GM21723 (cell line): ENCODE measurements at regions not wholly inside any gene's neighbourhood (a gene's known extent, or its start where the extent isn't known, plus 50 kb on each side); places are given as distances from the start of the nearest gene placed in this dataset.

Experiments
- ATAC-seq: cut with Tn5 transposase; IDR thresholded peaks from one replicate; pipeline ENCODE4 v1.9.1; 2021; ENCODE audit warnings: mild to moderate bottlenecking, moderate library complexity; ENCODE audit not compliant: unreplicated experiment

DNA sequence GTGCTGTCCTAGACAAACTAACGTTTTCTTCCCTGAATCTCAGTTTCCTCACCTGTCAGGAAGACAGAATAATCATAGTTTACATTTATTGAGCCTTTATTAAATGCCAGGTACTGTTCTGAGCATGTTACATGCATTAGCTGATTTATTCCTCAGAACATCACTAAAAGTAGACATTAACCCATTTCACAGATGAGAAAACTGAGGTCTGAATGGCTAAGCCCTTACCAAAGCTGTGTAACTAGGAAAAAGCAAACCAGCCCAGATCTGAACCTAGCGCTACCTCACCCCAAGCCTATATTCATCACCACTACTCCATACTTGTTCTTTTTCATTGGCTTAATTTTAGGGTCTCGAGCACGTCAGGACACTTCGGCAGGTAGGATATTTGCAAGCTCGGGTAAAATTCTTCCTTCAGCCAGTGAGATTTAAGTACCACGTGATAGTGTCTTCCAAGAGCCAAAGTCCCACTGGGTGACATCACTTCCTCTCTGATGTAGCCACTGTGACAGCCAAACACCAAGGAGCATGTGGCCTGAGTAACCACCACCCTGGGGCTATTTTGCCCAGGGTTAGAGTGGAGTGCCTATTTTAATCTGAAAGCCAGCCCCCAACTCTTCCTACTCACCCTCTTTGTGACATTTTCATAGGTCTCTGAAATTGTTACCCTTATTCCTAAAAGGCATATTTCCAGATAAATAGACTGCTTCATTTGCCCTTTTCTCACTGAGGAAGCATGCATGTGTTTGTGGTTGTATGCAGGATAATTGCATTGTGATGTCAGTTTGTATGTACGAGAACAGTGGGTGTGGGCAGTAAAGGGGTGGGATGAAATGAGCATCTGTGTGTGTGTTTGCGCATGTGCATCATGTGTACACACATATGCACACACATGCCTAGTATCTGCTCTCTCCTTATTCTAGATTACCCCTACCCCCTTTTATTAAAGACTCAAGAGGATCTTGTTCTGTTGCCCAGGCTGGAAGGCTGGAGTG lies 62.2 kb upstream of the WSCD2 start:
- ATAC-seq: no peak

DNA sequence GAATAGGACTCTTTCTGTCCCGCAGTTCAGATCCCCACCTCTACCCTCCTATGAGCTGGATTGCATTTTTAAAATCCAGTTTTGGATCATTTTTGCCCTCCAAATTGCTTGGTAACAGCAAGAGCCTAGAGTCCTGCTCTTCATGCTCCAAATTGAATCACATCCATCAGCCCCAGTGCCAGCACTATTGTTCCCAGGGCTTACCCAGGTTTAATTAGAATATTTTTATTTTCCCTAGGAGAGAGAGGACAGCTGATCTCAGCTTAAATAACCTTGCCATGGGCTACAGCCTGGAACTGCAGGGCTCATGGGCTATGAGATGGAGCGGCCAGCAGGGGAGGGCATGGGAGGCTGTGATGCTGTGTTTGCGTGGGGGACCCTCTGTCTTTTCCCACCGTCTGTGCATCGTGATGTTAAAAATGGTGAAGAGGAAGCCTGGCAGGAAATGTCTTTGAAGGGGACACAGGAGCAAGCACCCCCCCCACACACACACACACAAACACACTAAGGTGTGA lies 59.4 kb upstream of the WSCD2 start:
- no peak for ATAC-seq

DNA sequence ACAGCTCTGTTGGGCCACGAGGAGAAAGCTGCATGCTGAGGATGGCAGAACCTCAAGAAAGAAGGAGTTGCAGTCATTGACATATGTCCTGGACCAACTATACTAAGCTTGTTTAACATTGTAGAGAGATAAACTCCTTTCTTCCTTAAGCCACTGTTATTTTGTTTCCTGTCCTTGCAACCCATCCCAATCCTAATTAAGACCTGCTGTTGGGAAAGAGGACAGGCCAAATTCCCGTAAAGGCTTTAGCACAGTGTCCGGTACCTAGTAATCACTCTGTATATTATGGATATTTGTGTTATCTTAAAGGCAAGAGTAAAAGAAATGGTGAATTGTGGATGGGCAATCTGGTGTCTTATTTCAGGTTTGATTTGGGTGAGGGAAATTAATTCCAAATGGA lies 53.5 kb upstream of the WSCD2 start:
- ATAC-seq: no peak

DNA sequence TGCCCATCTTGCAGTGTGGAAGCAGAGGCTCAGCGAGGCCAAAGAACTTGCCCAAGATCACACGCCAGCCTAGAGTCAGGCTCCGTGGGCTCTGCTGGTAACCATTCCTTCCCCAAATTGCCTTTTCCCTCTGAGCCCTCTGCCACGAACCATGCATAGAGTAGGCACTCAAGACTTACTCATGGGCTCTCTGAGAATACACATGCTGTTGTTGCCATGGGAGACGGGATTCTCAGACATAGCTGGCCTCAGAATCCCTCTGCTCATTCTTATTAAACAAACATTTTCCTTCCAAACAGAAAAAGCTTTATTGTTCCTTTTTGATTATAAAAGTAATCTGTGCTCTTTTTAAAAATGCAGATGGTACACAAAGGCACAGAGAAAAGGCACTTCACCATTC lies 52.5 kb upstream of the WSCD2 start:
- no peak for ATAC-seq

DNA sequence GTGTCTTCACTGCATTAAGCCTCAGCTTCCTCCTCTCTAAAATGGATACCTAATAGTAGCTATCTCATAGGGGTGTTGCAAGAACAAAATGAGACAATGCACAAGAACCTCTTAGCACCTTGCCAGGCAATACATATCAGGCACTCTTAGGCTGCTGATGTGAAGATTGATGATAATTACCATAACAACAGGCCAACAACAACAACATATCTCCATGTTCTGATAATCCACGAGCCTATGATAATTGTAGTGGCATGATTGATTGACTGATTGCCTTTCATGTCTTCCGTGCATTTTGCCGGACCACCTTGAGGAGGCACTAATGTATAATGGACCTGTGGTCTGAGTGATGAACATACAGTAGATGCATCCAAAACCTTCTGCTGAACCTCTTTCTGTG lies 50.7 kb upstream of the WSCD2 start:
- ATAC-seq: no peak
